GM20000 (cell line): ENCODE measurements at regions not wholly inside any gene's neighbourhood (a gene's known extent, or its start where the extent isn't known, plus 50 kb on each side); places are given as distances from the start of the nearest gene placed in this dataset.

Source experiments
- DNase-seq: peaks from one replicate; pipeline ENCODE4 v3.0.0; 2012; ENCODE audit warnings: low spot score
- CTCF ChIP-seq: IDR thresholded peaks from 2 replicates; pipeline ENCODE4 v1.5.1; 2012; ENCODE audit warnings: mild to moderate bottlenecking, control low read depth; ENCODE audit errors: extremely low read depth, missing control alignments

GRCh38 chr15:38075466-38075865 is 141.0 kb downstream of the TMCO5A start:
- TF ChIP-seq CTCF, result no peak
- DNase-seq, result no peak

GRCh38 chr15:38076786-38077185 is 142.3 kb downstream of the TMCO5A start:
- no peak for TF ChIP-seq CTCF
- no peak for DNase-seq

- TF ChIP-seq CTCF, result no peak
Measured at GRCh38 chr15:38079236-38079635, 144.8 kb downstream of the TMCO5A start.

DNA sequence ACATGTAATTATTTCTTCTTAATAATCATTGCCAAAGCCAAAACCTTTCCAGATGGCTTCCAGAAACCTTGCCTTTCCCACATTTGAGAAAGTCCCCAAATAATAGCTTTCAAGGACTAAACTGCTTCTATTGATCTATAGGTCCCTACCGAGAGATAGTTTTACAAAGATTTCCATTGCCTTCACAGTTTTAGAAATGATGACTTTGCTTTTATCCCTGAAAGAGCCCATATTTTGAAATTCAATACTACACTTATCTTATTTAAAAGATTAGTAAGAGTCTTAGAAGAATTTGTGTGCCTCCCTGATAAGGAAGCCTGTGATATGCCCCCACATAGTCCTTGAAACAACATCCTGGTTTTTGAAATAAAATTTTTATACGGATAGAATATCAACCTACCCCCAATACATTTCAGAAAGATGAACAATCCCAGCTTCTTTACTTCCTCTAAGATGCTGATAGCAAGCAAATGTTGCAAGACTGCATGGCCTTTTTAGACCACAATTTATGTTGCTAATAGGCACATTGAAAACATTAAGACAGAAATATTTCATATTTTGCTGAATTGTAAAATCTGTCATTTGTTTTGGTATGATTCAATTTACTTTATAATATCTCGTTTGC is 146.3 kb downstream of the TMCO5A start:
- no peak for TF ChIP-seq CTCF
- DNase-seq, result no peak

More at GRCh38 chr15:38079236-38079635, 144.8 kb downstream of the TMCO5A start:
- no peak for DNase-seq

GRCh38 chr15:38084289-38084688 is 149.8 kb downstream of the TMCO5A start:
- peak; percentile 22 for DNase-seq
- no peak for TF ChIP-seq CTCF

- no peak for TF ChIP-seq CTCF
- peak; percentile 30 for DNase-seq
Measured at GRCh38 chr15:38085114-38085513, 150.7 kb downstream of the TMCO5A start.

GRCh38 chr15:38085931-38086568 is 151.6 kb downstream of the TMCO5A start:
- peak; percentile 35 for DNase-seq
- no peak for TF ChIP-seq CTCF
